Nephron (organoid): ENCODE measurements at regions not wholly inside any gene's neighbourhood (a gene's known extent, or its start where the extent isn't known, plus 50 kb on each side); places are given as distances from the start of the nearest gene placed in this dataset.
A peak's percentile ranks its signal among the peaks of the same experiment; 100 is the strongest.

Experiments used
- H3K27ac Mint-ChIP-seq, 3 experiments: 2 replicates each; pipeline ENCODE4 v1.8.0; 2020; ENCODE audit warnings: mixed read lengths in 3 of 3, mild to moderate bottlenecking in 2 of 3, moderate library complexity in 1 of 3
- H3K27me3 Mint-ChIP-seq: 2 replicates; pipeline ENCODE4 v1.8.0; 2021; ENCODE audit warnings: low read depth, mild to moderate bottlenecking, moderate library complexity, mixed read lengths
- H3K36me3 Mint-ChIP-seq: 2 replicates; pipeline ENCODE4 v1.8.0; 2020; ENCODE audit warnings: low read depth, mixed read lengths
- H3K4me1 Mint-ChIP-seq: 2 replicates; pipeline ENCODE4 v1.8.0; 2020; ENCODE audit warnings: mixed read lengths
- H3K4me3 Mint-ChIP-seq, 3 experiments: 2 replicates each; pipeline ENCODE4 v1.8.0; 2020; ENCODE audit warnings: mild to moderate bottlenecking in 3 of 3, mixed read lengths in 3 of 3, moderate library complexity in 2 of 3
- H3K9me3 Mint-ChIP-seq: 2 replicates; pipeline ENCODE4 v1.8.0; 2020; ENCODE audit warnings: mixed read lengths
- CTCF ChIP-seq, 3 experiments: fragments of 200-600 bp; sonication (generic); IDR thresholded peaks; one replicate each; pipeline ENCODE4 v1.5.0; 2021; ENCODE audit warnings: antibody characterized with exemption in 3 of 3; ENCODE audit not compliant: unreplicated experiment in 3 of 3

GRCh38 chr3:74357881-74358280, 256.6 kb downstream of the CNTN3 start:
- H3K4me3 Mint-ChIP-seq: no peak overlapping the region
- no peak for TF ChIP-seq CTCF (IDR thresholded peaks at IDR 0.05; ENCODE audit: unreplicated experiment in 3 of 3)
- H3K9me3 Mint-ChIP-seq: no peaks in the 10 kb centered on the region
- no peaks in the 10 kb centered on the region for H3K36me3 Mint-ChIP-seq
- H3K4me1 Mint-ChIP-seq: peaks cover 8% of the 10 kb centered on the region
- peak overlapping the region in 1 of 3 experiments; percentile 72 for H3K27ac Mint-ChIP-seq
- no peaks in the 10 kb centered on the region for H3K27me3 Mint-ChIP-seq

GRCh38 chr3:74353039-74353438, 261.4 kb downstream of the CNTN3 start:
- Mint-ChIP-seq H3K9me3 (no peaks in the 10 kb centered on the region), H3K4me3 (no peak overlapping the region), H3K36me3 (no peaks in the 10 kb centered on the region), H3K27me3 (no peaks in the 10 kb centered on the region), H3K4me1 (peaks cover 5% of the 10 kb centered on the region), H3K27ac (no peak overlapping the region)
- TF ChIP-seq CTCF (IDR thresholded peaks at IDR 0.05; ENCODE audit: unreplicated experiment in 3 of 3): no peak

DNA sequence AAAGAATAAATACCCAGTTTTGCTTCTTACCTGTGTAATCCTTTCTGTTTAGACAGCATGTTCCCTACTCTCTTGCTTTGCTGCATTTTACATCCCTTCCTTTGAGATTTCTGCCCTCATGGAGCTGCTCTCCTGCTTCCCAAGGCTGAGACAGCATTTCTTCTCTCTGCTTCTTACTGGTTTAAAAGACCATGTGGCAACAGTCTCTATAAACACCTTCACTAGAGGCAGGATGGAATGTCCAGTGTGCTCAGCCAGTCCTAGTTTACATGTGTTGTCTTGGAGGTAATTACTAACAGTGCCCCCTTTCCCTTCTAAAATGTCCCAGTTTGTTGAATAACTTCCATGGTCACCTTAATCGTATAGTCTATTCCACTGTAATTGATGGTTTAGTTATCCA, 262.3 kb downstream of the CNTN3 start:
- Mint-ChIP-seq H3K4me3 (no peak overlapping the region), H3K9me3 (no peaks in the 10 kb centered on the region), H3K36me3 (no peaks in the 10 kb centered on the region), H3K27ac (no peak overlapping the region), H3K4me1 (no peaks in the 10 kb centered on the region), H3K27me3 (no peaks in the 10 kb centered on the region)
- no peak for TF ChIP-seq CTCF (IDR thresholded peaks at IDR 0.05; ENCODE audit: unreplicated experiment in 3 of 3)

DNA sequence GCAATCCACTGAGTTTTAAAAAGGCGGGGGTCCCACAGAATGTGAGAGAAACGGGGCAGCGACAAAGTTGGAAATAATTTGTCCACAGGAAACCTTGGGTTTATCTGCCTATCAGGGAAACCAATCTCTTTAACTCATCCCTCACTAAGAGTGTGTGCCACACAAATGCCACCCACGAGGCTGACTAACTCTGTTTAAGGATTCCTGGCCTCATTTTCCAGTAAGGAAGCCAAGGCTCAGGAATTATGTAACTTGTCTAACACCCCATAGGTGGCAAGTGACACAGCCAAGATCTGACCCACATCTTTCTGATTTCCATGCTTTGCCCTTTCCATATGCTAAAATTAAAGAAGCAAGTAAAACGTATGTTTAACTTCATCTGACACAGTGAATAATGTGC, 263.2 kb downstream of the CNTN3 start:
- TF ChIP-seq CTCF (IDR thresholded peaks at IDR 0.05; ENCODE audit: unreplicated experiment in 3 of 3): no peak
- H3K9me3 Mint-ChIP-seq: no peaks in the 10 kb centered on the region
- H3K4me3 Mint-ChIP-seq: no peak overlapping the region
- no peaks in the 10 kb centered on the region for H3K27me3 Mint-ChIP-seq
- no peaks in the 10 kb centered on the region for H3K36me3 Mint-ChIP-seq
- H3K4me1 Mint-ChIP-seq: no peaks in the 10 kb centered on the region
- H3K27ac Mint-ChIP-seq: no peak overlapping the region

- H3K9me3 Mint-ChIP-seq: no peaks in the 10 kb centered on the region
- no peak overlapping the region for H3K4me3 Mint-ChIP-seq
- no peak overlapping the region for H3K27ac Mint-ChIP-seq
- H3K4me1 Mint-ChIP-seq: no peaks in the 10 kb centered on the region
- no peaks in the 10 kb centered on the region for H3K27me3 Mint-ChIP-seq
- no peak for TF ChIP-seq CTCF (IDR thresholded peaks at IDR 0.05; ENCODE audit: unreplicated experiment in 3 of 3)
- no peaks in the 10 kb centered on the region for H3K36me3 Mint-ChIP-seq
Observed at GRCh38 chr3:74349015-74349414, 265.4 kb downstream of the CNTN3 start.

- no peak overlapping the region for H3K27ac Mint-ChIP-seq
- H3K4me1 Mint-ChIP-seq: no peaks in the 10 kb centered on the region
- no peaks in the 10 kb centered on the region for H3K27me3 Mint-ChIP-seq
- no peaks in the 10 kb centered on the region for H3K9me3 Mint-ChIP-seq
- H3K36me3 Mint-ChIP-seq: no peaks in the 10 kb centered on the region
- TF ChIP-seq CTCF (IDR thresholded peaks at IDR 0.05; ENCODE audit: unreplicated experiment in 3 of 3): no peak
- no peak overlapping the region for H3K4me3 Mint-ChIP-seq
Observed at GRCh38 chr3:74347563-74348268, 266.7 kb downstream of the CNTN3 start.
